Naive thymus-derived CD4-positive, alpha-beta T cell (primary cell): ENCODE measurements at regions not wholly inside any gene's neighbourhood (a gene's known extent, or its start where the extent isn't known, plus 50 kb on each side); places are given as distances from the start of the nearest gene placed in this dataset.

Source experiments
- ATAC-seq: fragments of 150-1000 bp; cut with Tn5 transposase; 2 replicates; pipeline ENCODE4 v1.10.0; 2021; ENCODE audit warnings: mild to moderate bottlenecking, moderate library complexity
- CTCF ChIA-PET: fragments of 350-600 bp; sonication (Branson Sonifier 250); formaldehyde crosslinking; loops from one replicate; lab custom pipeline; 2021; ENCODE audit warnings: antibody characterized with exemption; lab: Charles Lee
- POLR2A ChIA-PET: fragments of 350-600 bp; sonication (Branson Sonifier 250); formaldehyde crosslinking; loops from one replicate; lab custom pipeline; 2021; ENCODE audit warnings: antibody characterized with exemption, inconsistent platforms; lab: Charles Lee
- DNase-seq, 9 donors: peaks; one replicate each; pipeline versions ENCODE4 v3.0.0 to v3.0.0-alpha.2; 2020 to 2022; ENCODE audit warnings: mixed read lengths in 1 of 9
- H3K27ac ChIP-seq: one replicate; pipeline ENCODE4 v1.7.0; 2013; ENCODE audit warnings: mild to moderate bottlenecking, low read depth, low read length, moderate library complexity
- H3K27me3 ChIP-seq, 2 donors: one replicate each; pipeline ENCODE4 v1.7.0; 2013; ENCODE audit warnings: low read length in 2 of 2, mild to moderate bottlenecking in 2 of 2, moderate library complexity in 2 of 2; ENCODE audit not compliant: control insufficient read depth in 2 of 2, insufficient read depth in 2 of 2
- H3K36me3 ChIP-seq, 3 experiments: 1 replicate in 2 of 3; 2 replicates in 1 of 3; pipeline ENCODE4 v1.7.0; 2013; ENCODE audit warnings: low read length in 3 of 3, mild to moderate bottlenecking in 3 of 3, moderate library complexity in 1 of 3; ENCODE audit not compliant: insufficient read depth in 3 of 3, control insufficient read depth in 2 of 3
- H3K4me1 ChIP-seq, 2 donors: one replicate each; pipeline ENCODE4 v1.7.0; 2013; ENCODE audit warnings: low read length in 2 of 2, mild to moderate bottlenecking in 2 of 2, moderate library complexity in 1 of 2; ENCODE audit not compliant: control insufficient read depth in 2 of 2, insufficient read depth in 2 of 2
- H3K4me3 ChIP-seq: 2 replicates; pipeline ENCODE4 v1.7.0; 2013; ENCODE audit warnings: mild to moderate bottlenecking, low read length
- H3K9me3 ChIP-seq, 3 experiments: 1 replicate in 2 of 3; 2 replicates in 1 of 3; pipeline ENCODE4 v1.7.0; 2013; ENCODE audit warnings: low read length in 3 of 3; ENCODE audit not compliant: control insufficient read depth in 2 of 3
- H3K27ac Mint-ChIP-seq, 9 donors: one replicate each; pipeline ENCODE4 v1.8.0; 2020 to 2022; ENCODE audit warnings: mixed read lengths in 9 of 9, mild to moderate bottlenecking in 8 of 9, moderate library complexity in 5 of 9, inconsistent platforms in 2 of 9
- H3K27me3 Mint-ChIP-seq, 5 donors: one replicate each; pipeline ENCODE4 v1.8.0; 2021 to 2022; ENCODE audit warnings: mixed read lengths in 5 of 5, mild to moderate bottlenecking in 1 of 5
- H3K36me3 Mint-ChIP-seq, 5 donors: one replicate each; pipeline ENCODE4 v1.8.0; 2020 to 2022; ENCODE audit warnings: mixed read lengths in 5 of 5, mild to moderate bottlenecking in 3 of 5, inconsistent platforms in 1 of 5
- H3K4me1 Mint-ChIP-seq, 7 donors: one replicate each; pipeline ENCODE4 v1.8.0; 2020 to 2022; ENCODE audit warnings: mixed read lengths in 7 of 7, mild to moderate bottlenecking in 3 of 7, inconsistent platforms in 1 of 7
- H3K4me3 Mint-ChIP-seq, 10 donors: one replicate each; pipeline ENCODE4 v1.8.0; 2020 to 2022; ENCODE audit warnings: mild to moderate bottlenecking in 10 of 10, mixed read lengths in 10 of 10, moderate library complexity in 6 of 10, inconsistent platforms in 2 of 10
- H3K9me3 Mint-ChIP-seq, 11 donors: one replicate each; pipeline ENCODE4 v1.8.0; 2020 to 2022; ENCODE audit warnings: mixed read lengths in 11 of 11, mild to moderate bottlenecking in 4 of 11, inconsistent platforms in 1 of 11, moderate library complexity in 1 of 11
- intact Hi-C, 2 donors: fragments of 100-400 bp; cut with micrococcal nuclease; formaldehyde crosslinking; loops; one replicate each; pipeline ENCODE4 v1.15.1; 2023

DNA sequence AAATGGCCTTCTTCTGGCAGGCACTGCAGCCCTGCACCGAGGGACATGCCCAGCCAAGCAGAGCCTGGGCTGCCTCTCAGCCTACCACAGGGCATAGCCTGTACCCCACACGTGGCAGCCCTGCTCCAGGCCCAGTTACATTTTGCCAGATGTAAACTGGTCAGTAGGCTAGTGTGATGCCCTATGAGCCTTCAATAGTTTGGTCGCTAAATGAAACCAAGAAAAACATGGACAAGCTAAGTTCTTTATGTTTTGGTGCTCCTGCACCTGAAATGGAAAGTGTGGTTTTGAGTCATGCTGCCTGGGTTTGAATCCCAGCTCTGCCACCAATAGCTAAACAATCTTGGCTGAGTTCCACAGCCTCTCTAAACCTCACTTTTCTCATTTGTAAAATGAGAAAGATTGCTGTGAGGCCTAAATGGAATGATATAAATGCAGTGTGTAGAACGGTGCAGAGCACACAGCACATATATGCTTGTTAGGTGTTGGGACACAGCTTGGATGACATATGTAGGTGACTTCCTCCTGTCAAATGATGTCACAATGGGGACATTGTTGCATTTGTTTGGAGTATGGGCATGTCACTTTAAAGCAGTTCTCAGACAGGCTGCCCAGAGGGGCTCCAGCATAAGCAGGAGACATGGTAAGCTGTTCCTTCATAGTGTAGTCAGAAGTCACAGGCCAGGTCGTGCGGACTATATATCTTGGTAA, 57.4 kb downstream of the ZBTB38 start:
- Histone ChIP-seq H3K27ac (no peak overlapping the region), H3K4me3 (no peak overlapping the region), H3K9me3 (no peaks in the 10 kb centered on the region), H3K36me3 (peaks cover 0 to 8% (median 3%) of the 10 kb centered on the region in 3 experiments), H3K4me1 (peaks cover 0 to 9% of the 10 kb centered on the region in 2 donors), H3K27me3 (no peaks in the 10 kb centered on the region)
- intact Hi-C loops: loop anchor here in 1 of 2 donors (2.0 kb wide), 2 partner anchors 15 kb away; no protein-coding TSS in a partner anchor
- DNase-seq (no peak), ATAC-seq (no peak)
- Mint-ChIP-seq H3K9me3 (no peaks in the 10 kb centered on the region), H3K27me3 (no peaks in the 10 kb centered on the region), H3K36me3 (peaks cover 0 to 32% (median 14%) of the 10 kb centered on the region in 5 donors), H3K4me3 (no peak overlapping the region), H3K4me1 (peaks cover 6 to 37% (median 20%) of the 10 kb centered on the region in 7 donors), H3K27ac (no peak overlapping the region)
- ChIA-PET CTCF (interaction anchor here (1.0 to 2.0 kb wide), 4 partner anchors 13 to 135 kb away, joined by 3 to 5 read pairs (median 4); no protein-coding TSS in a partner anchor), POLR2A (interaction anchor here (1.4 kb wide), 1 partner anchor 8 kb away, joined by 5 read pairs; no protein-coding TSS in a partner anchor)

DNA sequence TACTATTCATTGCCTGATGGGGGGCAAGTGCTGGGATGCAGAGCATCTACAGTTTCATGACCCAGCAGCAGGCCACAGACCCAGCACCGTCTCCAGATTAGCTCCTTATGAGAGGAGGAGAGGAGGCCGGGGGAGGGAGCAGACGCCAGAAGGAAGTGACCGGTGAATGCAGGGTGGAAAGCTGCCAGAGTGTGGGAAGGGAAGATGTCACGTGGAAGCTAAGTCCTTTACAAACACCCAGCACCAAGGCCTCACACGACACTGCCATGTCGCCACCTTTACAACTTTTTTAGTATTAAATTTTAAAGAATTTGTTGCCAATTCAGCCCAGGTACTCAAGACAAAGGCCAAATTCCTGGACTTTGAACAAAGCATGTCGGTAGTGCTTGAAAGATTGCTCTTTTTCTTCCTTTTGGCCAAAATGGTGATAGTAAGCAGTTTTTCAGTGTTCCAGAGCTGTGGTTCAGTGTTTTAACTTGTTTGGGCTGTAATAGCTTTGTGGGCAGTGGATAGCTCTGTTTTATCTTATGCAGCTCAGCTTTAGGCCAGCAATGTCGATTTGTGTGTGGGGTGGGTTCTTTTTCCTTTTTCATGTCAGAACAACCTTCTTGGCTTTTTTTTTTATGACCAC, 58.2 kb downstream of the ZBTB38 start:
- Histone ChIP-seq H3K4me3 (no peak overlapping the region), H3K27me3 (no peaks in the 10 kb centered on the region), H3K4me1 (peaks cover 0 to 8% of the 10 kb centered on the region in 2 donors), H3K27ac (no peak overlapping the region), H3K36me3 (peaks cover 0 to 8% (median 3%) of the 10 kb centered on the region in 3 experiments), H3K9me3 (no peaks in the 10 kb centered on the region)
- DNase-seq (no peak), ATAC-seq (no peak)
- CTCF ChIA-PET: interaction anchor here (1.0 to 1.3 kb wide), 3 partner anchors 26 to 134 kb away, joined by 3 to 4 read pairs (median 4); no protein-coding TSS in a partner anchor
- Mint-ChIP-seq H3K4me1 (peaks cover 3 to 34% (median 16%) of the 10 kb centered on the region in 7 donors), H3K4me3 (no peak overlapping the region), H3K36me3 (peaks cover 0 to 30% (median 14%) of the 10 kb centered on the region in 5 donors), H3K27me3 (no peaks in the 10 kb centered on the region), H3K9me3 (no peaks in the 10 kb centered on the region), H3K27ac (peak overlapping the region in 1 of 9 donors; percentile 65)
- intact Hi-C loops: loop anchor here in 1 of 2 donors (2.0 kb wide), 1 partner anchor 14 kb away; no protein-coding TSS in a partner anchor
- POLR2A ChIA-PET: interaction anchor here (0.9 to 1.4 kb wide), 2 partner anchors 9 to 14 kb away, joined by 4 to 5 read pairs; no protein-coding TSS in a partner anchor

DNA sequence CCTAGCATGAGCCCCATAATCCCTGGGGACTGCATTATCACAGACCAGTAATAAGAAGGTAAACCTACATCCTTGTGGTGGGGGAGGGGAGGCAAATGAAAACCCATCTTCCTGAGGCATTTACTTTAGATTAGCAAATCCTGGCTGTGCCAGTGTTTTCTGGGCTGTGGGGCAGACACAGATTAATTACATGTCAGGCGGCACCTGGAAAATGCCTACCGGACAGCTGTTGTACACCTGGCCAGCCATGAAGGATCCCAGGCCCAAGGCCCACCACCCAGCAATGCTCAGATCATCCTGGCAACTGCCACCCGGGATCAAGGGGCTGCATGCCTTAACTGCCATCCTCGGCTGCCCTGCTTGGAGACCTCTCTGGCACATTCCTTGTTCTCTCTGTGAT, 59.1 kb upstream of the RASA2 start:
- ATAC-seq: no peak

DNA sequence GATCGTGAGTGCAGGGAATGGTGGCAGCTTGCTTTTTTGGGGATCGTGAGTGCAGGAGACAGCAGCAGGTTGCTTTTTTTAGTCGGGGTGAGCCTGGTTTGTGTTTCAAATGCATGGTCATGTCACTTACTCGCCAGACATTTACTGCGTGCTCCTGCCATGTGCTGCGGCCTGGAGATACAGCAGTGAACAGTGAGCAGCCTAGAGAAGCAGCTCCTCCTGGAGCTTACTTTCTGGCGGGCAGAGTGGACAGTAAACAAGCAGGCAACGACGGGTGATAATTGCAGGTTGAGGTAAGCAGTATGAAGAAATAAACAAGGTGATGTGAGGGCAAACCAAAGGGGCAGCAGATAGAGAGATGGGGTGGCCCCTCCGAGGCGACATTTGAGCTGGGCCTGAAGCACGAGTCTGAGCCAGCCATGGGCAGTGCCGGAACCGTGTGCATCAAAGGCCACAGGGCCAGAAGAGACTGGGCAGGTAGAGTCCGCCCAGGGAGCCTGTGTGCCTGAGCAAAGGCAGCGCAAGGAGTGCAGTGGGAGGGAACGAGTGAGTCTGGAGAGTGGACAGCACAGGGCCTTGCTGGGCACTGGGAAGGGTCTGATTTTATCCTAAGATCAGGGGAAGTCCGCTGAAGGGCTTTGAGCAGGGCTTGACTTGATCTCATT, 57.3 kb upstream of the RASA2 start:
- ChIA-PET CTCF (interaction anchor here (0.6 kb wide), 1 partner anchor 24 kb away, joined by 6 read pairs; no protein-coding TSS in a partner anchor), POLR2A (interaction anchor here (1.4 kb wide), 1 partner anchor 16 kb away, joined by 6 read pairs; no protein-coding TSS in a partner anchor)
- intact Hi-C loops: no loop called here
- DNase-seq (no peak), ATAC-seq (no peak)
- Histone ChIP-seq H3K27me3 (no peaks in the 10 kb centered on the region), H3K9me3 (no peaks in the 10 kb centered on the region), H3K4me3 (no peak overlapping the region), H3K27ac (no peak overlapping the region), H3K36me3 (peaks cover 0 to 8% (median 3%) of the 10 kb centered on the region in 3 experiments), H3K4me1 (peaks cover 0 to 5% of the 10 kb centered on the region in 2 donors)
- Mint-ChIP-seq H3K4me3 (no peak overlapping the region), H3K9me3 (no peaks in the 10 kb centered on the region), H3K27ac (peak overlapping the region in 1 of 9 donors; percentile 31), H3K36me3 (peaks cover 0 to 24% (median 8%) of the 10 kb centered on the region in 5 donors), H3K4me1 (peaks cover 3 to 35% (median 27%) of the 10 kb centered on the region in 7 donors), H3K27me3 (no peaks in the 10 kb centered on the region)

More for the DNA sequence above, 59.1 kb upstream of the RASA2 start:
- H3K27ac Mint-ChIP-seq: no peak overlapping the region
- Histone ChIP-seq H3K36me3 (peaks cover 0 to 8% (median 3%) of the 10 kb centered on the region in 3 experiments), H3K27me3 (no peaks in the 10 kb centered on the region), H3K27ac (no peak overlapping the region), H3K4me1 (no peaks in the 10 kb centered on the region), H3K4me3 (no peak overlapping the region), H3K9me3 (no peaks in the 10 kb centered on the region)
- DNase-seq: no peak
- H3K27me3 Mint-ChIP-seq: no peaks in the 10 kb centered on the region
- peaks cover 3 to 41% (median 25%) of the 10 kb centered on the region in 7 donors for H3K4me1 Mint-ChIP-seq
- H3K9me3 Mint-ChIP-seq: no peaks in the 10 kb centered on the region
- intact Hi-C loops: loop anchor here in 1 of 2 donors (2.0 kb wide), 1 partner anchor 13 kb away; no protein-coding TSS in a partner anchor
- peaks cover 0 to 32% (median 14%) of the 10 kb centered on the region in 5 donors for H3K36me3 Mint-ChIP-seq
- POLR2A ChIA-PET: interaction anchor here (0.5 to 0.6 kb wide), 2 partner anchors 16 to 105 kb away, joined by 3 read pairs; no protein-coding TSS in a partner anchor
- CTCF ChIA-PET: interaction anchor here (0.6 to 0.7 kb wide), 2 partner anchors 67 to 313 kb away, joined by 3 read pairs; no protein-coding TSS in a partner anchor
- H3K4me3 Mint-ChIP-seq: no peak overlapping the region

DNA sequence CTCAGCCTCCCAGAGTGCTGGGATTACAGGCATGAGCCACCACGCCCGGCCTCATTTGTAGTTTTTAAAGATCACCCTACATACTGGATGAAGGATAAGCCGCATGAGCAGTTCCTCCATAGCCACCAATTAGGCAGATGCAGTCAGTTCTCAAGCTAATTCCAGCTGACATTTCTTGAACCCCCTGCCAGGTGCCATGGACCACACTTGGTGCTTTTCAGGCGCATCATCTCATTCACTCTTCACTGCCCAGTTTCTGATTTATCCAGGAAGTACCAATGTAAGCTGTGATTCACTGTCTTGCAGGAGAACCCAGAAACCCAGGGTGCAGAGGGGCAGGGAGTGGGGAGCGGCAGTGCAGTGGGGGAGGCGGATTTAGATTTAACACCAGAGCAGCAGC, 56.5 kb upstream of the RASA2 start:
- Histone ChIP-seq H3K4me3 (no peak overlapping the region), H3K9me3 (no peaks in the 10 kb centered on the region), H3K27me3 (no peaks in the 10 kb centered on the region), H3K27ac (no peak overlapping the region), H3K36me3 (peaks cover 0 to 8% (median 3%) of the 10 kb centered on the region in 3 experiments), H3K4me1 (peaks cover 0 to 5% of the 10 kb centered on the region in 2 donors)
- Mint-ChIP-seq H3K36me3 (peaks cover 0 to 24% (median 8%) of the 10 kb centered on the region in 5 donors), H3K4me1 (peaks cover 3 to 33% (median 23%) of the 10 kb centered on the region in 7 donors), H3K27ac (no peak overlapping the region), H3K9me3 (no peaks in the 10 kb centered on the region), H3K27me3 (no peaks in the 10 kb centered on the region), H3K4me3 (no peak overlapping the region)
- ATAC-seq (no peak), DNase-seq (no peak)
- intact Hi-C loops: no loop called here
- CTCF ChIA-PET: interaction anchor here (2.5 kb wide), 1 partner anchor 12 kb away, joined by 13 read pairs; no protein-coding TSS in a partner anchor
- POLR2A ChIA-PET: interaction anchor here (1.4 kb wide), 1 partner anchor 17 kb away, joined by 6 read pairs; no protein-coding TSS in a partner anchor
